Right lobe of liver (tissue), 6 donors: ENCODE measurements at regions not wholly inside any gene's neighbourhood (a gene's known extent, or its start where the extent isn't known, plus 50 kb on each side); places are given as distances from the start of the nearest gene placed in this dataset.
A peak's percentile ranks its signal among the peaks of the same experiment; 100 is the strongest.

Experiments used
- ATAC-seq, 4 donors: fragments of 200-7000 bp; cut with Tn5 transposase; one replicate each; pipeline ENCODE4 v1.9.1; 2020; ENCODE audit warnings: mild to moderate bottlenecking in 4 of 4, moderate library complexity in 4 of 4
- DNase-seq, 3 donors: peaks; one replicate each; pipeline ENCODE4 v3.0.0-alpha.2; 2020
- H3K27ac ChIP-seq, 3 donors: fragments of 200-600 bp; one replicate each; pipeline ENCODE4 v1.8.0; 2022
- H3K27me3 ChIP-seq, 2 donors: fragments of 200-600 bp; one replicate each; pipeline ENCODE4 v1.8.0; 2022
- H3K36me3 ChIP-seq, 4 donors: fragments of 200-600 bp; sonication (generic) in 1 of 4; one replicate each; pipeline versions ENCODE4 v1.5.1 to v1.8.0; 2017 to 2022; ENCODE audit warnings: control low read depth in 1 of 4
- H3K4me1 ChIP-seq, 4 donors: fragments of 200-600 bp; sonication (generic) in 1 of 4; one replicate each; pipeline versions ENCODE4 v1.5.1 to v1.8.0; 2017 to 2022; ENCODE audit warnings: control low read depth in 1 of 4
- H3K4me3 ChIP-seq, 3 donors: fragments of 200-600 bp; one replicate each; pipeline ENCODE4 v1.8.0; 2022
- H3K9me3 ChIP-seq, 4 donors: fragments of 200-600 bp; sonication (generic) in 1 of 4; one replicate each; pipeline versions ENCODE4 v1.5.1 to v1.8.0; 2017 to 2022; ENCODE audit warnings: control low read depth in 1 of 4
- CTCF ChIP-seq, 4 donors: fragments of 200-600 bp in 3 of 4; fragments of 450-650 bp in 1 of 4; IDR thresholded peaks; one replicate each; pipeline versions ENCODE4 v1.5.1 to v1.8.0; 2016 to 2022; ENCODE audit warnings: antibody characterized with exemption in 4 of 4, mild to moderate bottlenecking in 2 of 4
- POLR2A ChIP-seq: fragments of 450-650 bp; IDR thresholded peaks from one replicate; pipeline ENCODE4 v1.6.1; 2017; ENCODE audit warnings: antibody characterized with exemption, mild to moderate bottlenecking
- WGBS: methylation state at CpG from one replicate; pipeline ENCODE4 v1.1.6; 2018; ENCODE audit warnings: low coverage, low lambda C conversion rate; ENCODE audit not compliant: insufficient coverage; ENCODE audit errors: missing lambda C conversion rate; 5-methylcytosine and 5-hydroxymethylcytosine counted together
- intact Hi-C, 2 donors: fragments of 100-400 bp; cut with DNase I; formaldehyde crosslinking; loops; one replicate each; pipeline versions ENCODE4 v1.11.2 to v1.14.1; 2022
- donor health status: DM: no; HTN: yes; CAD: no.
- donor health status: DM: no; HTN: no; CAD: no.
- donor health status: DM: no; HTN: no; CAD: no.
- donor health status: DM: no; HTN: yes; CAD: no.
- donor health status: DM: no; HTN: yes; CAD: no.

- no peak overlapping the region for H3K4me3 ChIP-seq
- ATAC-seq (no peak), DNase-seq (no peak)
- H3K36me3 ChIP-seq, result no peaks in the 10 kb centered on the region
- no peaks in the 10 kb centered on the region for H3K9me3 ChIP-seq
- TF ChIP-seq POLR2A (no peak), CTCF (IDR thresholded peaks at IDR 0.05) (no peak)
- H3K27me3 ChIP-seq, result peaks cover 0 to 5% of the 10 kb centered on the region in 2 donors
- intact Hi-C loops, result no loop called here
- no peak overlapping the region for H3K27ac ChIP-seq
- H3K4me1 ChIP-seq, result no peaks in the 10 kb centered on the region
Observed at GRCh38 chr11:81673001-81673400, 1060.7 kb downstream of the FAM181B start.

GRCh38 chr11:81669935-81670543, 1063.6 kb downstream of the FAM181B start:
- intact Hi-C loops, result no loop called here
- DNase-seq (no peak), ATAC-seq (no peak)
- no peak overlapping the region for H3K27ac ChIP-seq
- H3K27me3 ChIP-seq, result peaks cover 0 to 5% of the 10 kb centered on the region in 2 donors
- 56% methylated on average over 1 of the region's 1 CpG for WGBS
- no peaks in the 10 kb centered on the region for H3K36me3 ChIP-seq
- H3K9me3 ChIP-seq, result no peaks in the 10 kb centered on the region
- TF ChIP-seq POLR2A (no peak), CTCF (IDR thresholded peaks at IDR 0.05) (no peak)
- H3K4me3 ChIP-seq, result no peak overlapping the region
- H3K4me1 ChIP-seq, result no peaks in the 10 kb centered on the region

- H3K27ac ChIP-seq, result no peak overlapping the region
- no peaks in the 10 kb centered on the region for H3K27me3 ChIP-seq
- intact Hi-C loops, result no loop called here
- no peaks in the 10 kb centered on the region for H3K36me3 ChIP-seq
- H3K4me3 ChIP-seq, result no peak overlapping the region
- ATAC-seq (peak; percentile 77 to 87 (median 80)), DNase-seq (peak in 1 of 3 donors; percentile 42)
- H3K9me3 ChIP-seq, result no peaks in the 10 kb centered on the region
- TF ChIP-seq CTCF (IDR thresholded peaks at IDR 0.05) (peak; percentile 41 to 52 (median 48)), POLR2A (no peak)
- WGBS, result 36% methylated on average over 1 of the region's 1 CpG
- no peaks in the 10 kb centered on the region for H3K4me1 ChIP-seq
Observed at GRCh38 chr11:81658722-81659121, 1074.9 kb downstream of the FAM181B start.

GRCh38 chr11:81655351-81655750, 1078.3 kb downstream of the FAM181B start:
- no peaks in the 10 kb centered on the region for H3K27me3 ChIP-seq
- DNase-seq (no peak), ATAC-seq (no peak)
- H3K36me3 ChIP-seq, result no peaks in the 10 kb centered on the region
- H3K27ac ChIP-seq, result no peak overlapping the region
- intact Hi-C loops, result no loop called here
- TF ChIP-seq POLR2A, result no peak
- no peak for TF ChIP-seq CTCF (IDR thresholded peaks at IDR 0.05)
- no peaks in the 10 kb centered on the region for H3K4me1 ChIP-seq
- H3K9me3 ChIP-seq, result no peaks in the 10 kb centered on the region
- H3K4me3 ChIP-seq, result no peak overlapping the region

GRCh38 chr11:81647374-81647773, 1086.3 kb downstream of the FAM181B start:
- DNase-seq (no peak), ATAC-seq (no peak)
- 46% methylated on average over 3 of the region's 3 CpGs for WGBS
- H3K36me3 ChIP-seq, result no peaks in the 10 kb centered on the region
- no peak overlapping the region for H3K27ac ChIP-seq
- no peak for TF ChIP-seq POLR2A
- H3K9me3 ChIP-seq, result no peaks in the 10 kb centered on the region
- H3K27me3 ChIP-seq, result no peaks in the 10 kb centered on the region
- intact Hi-C loops, result no loop called here
- no peaks in the 10 kb centered on the region for H3K4me1 ChIP-seq
- H3K4me3 ChIP-seq, result no peak overlapping the region
